Adrenal gland (tissue), 5 donors: ENCODE measurements at regions not wholly inside any gene's neighbourhood (a gene's known extent, or its start where the extent isn't known, plus 50 kb on each side); places are given as distances from the start of the nearest gene placed in this dataset.

Source experiments
- CTCF ChIP-seq, 6 experiments: fragments of 450-650 bp in 4 of 6; fragments of 200-600 bp in 2 of 6; sonication (generic) in 1 of 6; IDR thresholded peaks; 1 replicate in 5 of 6; 2 replicates in 1 of 6; pipeline versions ENCODE4 v1.5.1 to v1.8.0; 2016 to 2021; ENCODE audit warnings: antibody characterized with exemption in 6 of 6, mild to moderate bottlenecking in 2 of 6, moderate library complexity in 1 of 6
- POLR2A ChIP-seq, 2 donors: fragments of 450-650 bp; IDR thresholded peaks; one replicate each; pipeline ENCODE4 v1.6.1; 2017; ENCODE audit warnings: antibody characterized with exemption in 2 of 2, mild to moderate bottlenecking in 2 of 2, moderate library complexity in 1 of 2
- donor health status: DM: no; HTN: no; CAD: no.

DNA sequence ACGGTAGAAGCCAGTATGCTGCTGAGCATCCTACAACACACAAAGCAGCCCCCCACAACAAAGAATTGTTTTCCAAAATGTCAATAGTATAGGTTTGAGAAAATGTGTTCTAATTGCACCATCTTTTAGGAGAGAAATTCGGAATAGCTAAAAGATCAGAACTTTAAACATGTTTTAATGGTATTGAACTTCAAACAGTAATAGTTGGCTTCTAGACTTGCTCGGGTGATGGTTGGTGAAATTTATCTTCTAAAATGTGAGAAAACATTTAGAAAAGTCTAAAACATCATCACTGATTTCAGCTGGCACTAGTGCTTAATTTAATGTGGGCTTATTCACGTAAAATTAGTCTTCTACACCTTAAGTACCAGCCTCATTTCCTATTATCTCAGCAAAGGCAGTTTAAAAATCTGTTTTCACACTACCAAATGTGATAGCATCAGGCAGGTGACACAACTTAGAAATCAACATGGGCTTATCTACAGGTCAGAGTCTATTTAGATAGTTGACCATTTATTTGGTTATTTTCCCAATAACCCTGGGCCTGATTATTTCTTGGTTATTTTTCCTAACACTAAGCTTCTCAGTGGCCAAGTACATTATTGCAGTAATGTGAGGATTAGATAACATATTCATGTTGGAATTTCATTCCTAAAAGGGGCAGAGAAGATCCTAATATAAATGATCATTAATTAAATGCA lies 399.3 kb upstream of the PKN2 start:
- TF ChIP-seq CTCF (IDR thresholded peaks at IDR 0.05) (no peak), POLR2A (IDR thresholded peaks at IDR 0.05) (no peak)
